CD4-positive, alpha-beta T cell treated with Interleukin-2 at 100 ng/mL for 4 hours (primary cell): ENCODE measurements at regions not wholly inside any gene's neighbourhood (a gene's known extent, or its start where the extent isn't known, plus 50 kb on each side); places are given as distances from the start of the nearest gene placed in this dataset.
"Not testable (repeated sequence)": the region's sequence is repeated elsewhere in the genome, so short reads cannot be mapped to it uniquely, and the experiment has no call there.

Experiments used
- DNase-seq: peaks from one replicate; pipeline ENCODE4 v3.0.0-alpha.2; 2020; ENCODE audit warnings: low spot score

DNA sequence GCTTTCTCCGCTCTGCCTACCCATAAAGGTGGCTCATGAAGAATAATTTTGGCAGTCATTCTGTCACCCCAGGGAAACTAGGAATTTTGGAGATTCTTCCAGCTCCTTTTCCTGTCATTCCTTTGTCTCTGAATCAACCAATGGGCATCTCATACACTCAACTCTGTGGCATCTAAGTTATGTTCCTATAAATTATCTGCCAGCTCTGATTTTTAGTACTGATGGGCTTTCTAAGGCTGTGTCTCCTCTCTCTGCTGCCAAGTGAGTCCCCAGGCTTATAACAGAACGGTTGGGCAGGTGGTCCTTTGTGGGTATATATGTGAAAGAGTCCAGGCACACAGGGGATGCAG is 226.8 kb downstream of the NMUR2 start:
- DNase-seq = no peak

DNA sequence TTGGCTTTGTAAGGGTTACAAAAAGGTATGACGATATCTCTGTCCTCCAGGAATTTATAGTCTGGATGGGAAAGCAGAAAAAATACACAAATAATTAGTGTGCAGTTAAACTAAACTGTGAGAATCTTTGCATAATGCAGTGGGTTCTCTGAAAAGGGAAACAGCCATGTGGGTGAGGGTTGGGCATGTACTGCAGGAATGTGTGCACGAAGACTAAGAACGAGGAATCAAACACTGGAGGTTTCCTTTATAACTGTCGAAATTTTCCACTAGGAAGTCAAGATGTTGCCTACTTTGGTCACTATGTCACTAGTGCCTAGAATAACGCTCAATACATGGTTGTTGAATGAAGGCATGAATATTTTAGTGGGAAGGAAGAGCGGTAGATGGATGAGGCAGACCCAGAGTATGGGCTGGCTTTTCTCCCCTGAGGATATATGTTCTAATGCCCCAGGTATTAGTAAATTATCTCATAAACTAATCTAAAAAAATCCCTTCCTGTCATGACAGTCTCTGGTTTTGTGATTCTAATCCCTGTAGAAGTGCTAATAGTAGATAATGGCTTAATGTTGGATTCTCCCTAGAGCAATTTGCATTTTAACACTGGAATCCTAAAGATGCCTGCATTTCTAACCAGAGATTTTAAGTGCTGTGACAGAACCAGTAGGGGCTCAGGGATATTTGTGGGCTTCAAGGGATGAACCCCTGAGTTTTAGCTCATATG is 227.3 kb downstream of the NMUR2 start:
- DNase-seq = no peak

DNA sequence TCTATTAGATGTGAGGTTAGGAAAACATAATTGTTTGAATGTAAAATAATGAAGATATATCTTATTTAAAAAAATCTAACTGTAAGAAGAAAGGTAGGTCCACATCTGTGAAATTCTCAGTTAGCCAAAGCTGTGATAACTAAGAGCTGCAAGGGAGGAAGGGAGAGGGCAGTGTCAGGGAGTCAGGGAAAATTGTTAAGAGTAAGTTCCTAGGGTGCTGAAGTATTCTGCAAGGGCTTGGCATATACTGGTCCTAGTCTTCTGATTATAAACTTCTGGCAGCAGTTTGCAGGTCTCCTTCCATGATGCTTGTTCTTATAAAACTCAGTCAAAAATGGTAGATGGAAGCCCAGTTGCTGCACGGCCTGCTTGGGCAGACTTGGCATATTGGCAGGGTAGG is 233.2 kb downstream of the NMUR2 start:
- no peak for DNase-seq

DNA sequence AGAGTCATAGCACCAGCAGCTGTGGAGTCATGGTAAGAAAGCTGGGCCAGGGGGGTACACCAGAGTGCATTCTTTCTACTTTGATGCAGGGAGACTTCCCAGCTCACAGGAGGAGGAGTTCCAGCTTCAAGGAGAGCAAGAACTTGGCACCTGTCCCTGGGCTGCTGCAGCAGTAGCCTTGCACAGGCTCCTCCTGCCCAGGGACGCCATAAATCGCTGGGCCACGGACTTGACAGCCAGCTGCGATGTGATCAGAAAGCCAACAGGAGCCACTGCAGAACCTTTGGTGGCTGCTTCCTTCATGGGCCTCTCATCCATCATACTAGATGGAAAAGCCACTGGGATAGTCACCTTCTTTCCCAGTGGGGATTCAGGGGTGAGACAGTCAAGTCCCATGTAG is 234.7 kb downstream of the NMUR2 start:
- no peak for DNase-seq

DNA sequence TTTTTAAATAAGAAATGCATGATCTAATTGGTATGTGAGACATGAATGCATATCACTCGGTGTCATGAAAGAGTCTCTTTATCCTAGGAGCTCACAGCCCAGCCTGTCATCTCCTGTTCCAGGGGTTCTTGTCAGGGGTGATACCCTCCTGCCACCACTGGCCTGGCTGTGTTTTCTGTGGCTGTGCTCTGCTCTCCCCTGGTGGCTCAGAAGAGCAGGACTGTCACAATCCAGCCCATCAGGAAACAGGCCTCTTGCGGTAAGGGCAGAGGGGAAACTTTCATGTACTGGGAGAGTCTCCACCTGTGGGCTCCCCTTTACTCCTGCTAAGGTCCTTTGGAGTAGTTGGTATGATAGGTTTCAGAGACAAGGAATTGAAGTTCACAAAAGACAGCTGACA is 240.2 kb upstream of the GLRA1 start:
- no peak for DNase-seq

DNA sequence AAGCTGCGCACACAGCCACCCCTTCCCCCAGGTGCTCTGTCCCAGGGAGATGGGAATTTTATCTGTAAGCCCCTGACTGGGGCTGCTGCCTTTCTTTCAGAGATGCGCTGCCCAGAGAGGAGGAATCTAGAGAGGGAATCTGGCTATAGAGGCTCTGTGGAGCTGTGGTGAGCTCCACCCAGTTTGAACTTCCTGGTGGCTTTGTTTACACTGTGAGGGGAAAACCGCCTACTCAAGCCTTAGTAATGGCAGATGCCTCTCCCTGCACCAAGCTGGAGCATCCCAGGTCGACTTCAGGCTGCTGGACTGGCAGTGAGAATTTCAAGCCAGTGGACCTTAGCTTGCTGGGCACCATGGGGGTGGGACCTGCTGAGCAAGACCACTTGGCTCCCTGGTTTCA is 235.2 kb upstream of the GLRA1 start:
- DNase-seq = not testable (repeated sequence)

DNA sequence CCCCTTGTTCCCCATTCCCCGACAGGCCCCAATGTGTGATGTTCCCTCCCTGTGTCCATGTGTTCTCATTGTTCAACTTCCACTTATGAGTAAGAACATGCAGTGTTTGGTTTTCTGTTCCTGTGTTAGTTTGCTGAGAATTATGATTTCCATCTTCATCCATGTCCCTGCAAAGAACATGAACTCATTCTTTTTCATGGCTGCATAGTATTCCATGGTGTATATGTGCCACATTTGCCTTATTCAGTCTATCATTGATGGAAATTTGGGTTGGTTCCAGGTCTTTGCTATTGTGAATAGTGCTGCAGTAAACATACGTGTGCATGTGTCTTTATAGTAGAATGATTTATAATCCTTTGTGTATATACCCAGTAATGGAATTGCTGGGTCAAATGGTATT is 229.8 kb upstream of the GLRA1 start:
- not testable (repeated sequence) for DNase-seq

DNA sequence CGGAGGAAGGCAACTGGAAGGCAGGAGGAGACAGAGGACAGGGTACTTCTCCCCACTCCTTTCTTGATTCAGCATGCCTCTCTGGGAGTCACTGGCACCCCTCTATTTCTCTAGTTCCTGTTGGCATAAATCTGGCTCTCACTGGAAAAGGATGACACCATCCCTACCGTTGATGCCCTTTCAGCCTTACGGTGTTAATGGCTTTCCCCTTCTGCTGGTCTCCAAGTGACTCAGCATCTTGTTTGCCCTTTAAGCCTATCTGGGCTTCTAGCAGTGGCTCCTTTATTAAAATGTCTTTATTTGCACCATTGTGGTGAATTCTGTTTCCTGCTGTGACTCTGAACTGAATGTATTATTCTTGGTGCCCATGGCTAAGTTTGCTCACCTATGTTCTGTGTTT is 227.3 kb upstream of the GLRA1 start:
- no peak for DNase-seq

DNA sequence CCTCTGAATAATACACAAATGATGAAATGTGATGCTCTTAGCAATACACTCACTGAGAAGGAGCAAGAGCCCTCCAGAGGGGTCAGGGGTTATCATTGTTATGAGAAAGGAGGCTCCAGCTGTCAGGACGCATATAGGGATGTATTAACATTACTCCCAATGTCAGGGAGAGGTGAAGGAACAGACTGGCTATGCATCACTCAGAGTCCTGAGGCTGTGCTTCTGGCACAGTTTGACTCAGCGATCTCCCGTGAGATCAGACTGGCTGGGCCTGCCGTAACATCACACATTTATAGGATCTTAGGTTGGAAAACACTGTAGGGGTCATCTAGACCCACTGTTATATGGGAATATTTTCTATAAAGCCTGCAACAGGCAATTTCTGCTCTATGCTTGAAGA is 226.5 kb upstream of the GLRA1 start:
- DNase-seq = no peak

DNA sequence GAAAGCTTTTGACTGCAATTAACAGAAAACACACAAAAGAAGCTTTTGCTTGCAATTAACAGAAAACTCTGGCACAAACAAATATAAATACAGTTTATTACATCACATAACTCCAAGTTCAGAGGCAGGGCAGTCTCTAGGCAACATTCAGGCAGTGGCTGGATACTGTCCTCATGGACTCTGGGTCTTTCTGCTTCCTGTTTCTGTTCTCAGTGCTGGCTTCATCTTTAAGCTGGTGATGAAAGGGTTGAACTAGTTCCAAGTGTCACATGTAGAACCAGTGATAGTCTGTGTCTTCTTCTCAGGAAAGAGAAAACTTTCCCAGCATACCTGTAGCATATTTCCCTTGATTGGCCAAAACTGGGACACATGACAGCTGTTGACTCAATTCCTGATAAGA is 222.6 kb upstream of the GLRA1 start:
- DNase-seq = no peak

DNA sequence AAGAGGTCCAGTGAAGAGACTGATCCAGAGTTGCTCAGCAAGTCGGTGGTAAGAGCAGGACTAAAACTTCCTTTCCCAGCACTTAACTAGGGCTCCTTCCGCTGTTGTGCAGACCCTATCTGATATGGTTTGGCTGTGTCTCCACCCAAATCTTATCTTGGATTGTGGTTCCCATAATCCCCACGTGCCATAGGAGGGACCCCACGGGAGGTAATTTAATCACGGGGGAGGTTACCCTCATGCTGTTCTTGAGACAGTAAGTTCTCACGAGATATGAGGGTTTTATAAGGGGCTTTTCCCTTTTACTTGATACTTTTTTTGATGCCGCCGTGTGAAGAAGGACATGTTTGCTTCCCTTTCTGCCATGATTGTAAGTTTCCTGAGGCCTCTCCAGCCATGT is 221.9 kb upstream of the GLRA1 start:
- no peak for DNase-seq

DNA sequence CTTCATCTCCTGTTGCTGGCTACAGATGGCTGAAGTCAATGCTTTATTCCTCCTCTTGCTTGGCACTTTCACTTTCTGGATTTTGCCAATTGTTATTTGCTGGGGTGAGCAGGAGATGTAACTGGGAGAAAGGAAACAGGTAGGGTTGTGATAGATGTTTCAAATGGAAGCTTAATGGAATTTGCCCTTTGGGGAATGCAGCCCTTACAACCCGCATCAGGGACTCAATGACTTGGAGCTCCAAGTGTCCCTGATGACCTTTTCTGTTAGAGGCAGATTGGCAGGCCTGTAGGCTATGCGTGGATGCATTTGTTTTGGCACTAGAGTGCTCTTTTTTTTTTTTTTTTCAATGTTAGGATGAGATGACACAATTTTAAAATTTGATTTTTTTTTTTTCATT is 219.9 kb upstream of the GLRA1 start:
- DNase-seq = no peak

DNA sequence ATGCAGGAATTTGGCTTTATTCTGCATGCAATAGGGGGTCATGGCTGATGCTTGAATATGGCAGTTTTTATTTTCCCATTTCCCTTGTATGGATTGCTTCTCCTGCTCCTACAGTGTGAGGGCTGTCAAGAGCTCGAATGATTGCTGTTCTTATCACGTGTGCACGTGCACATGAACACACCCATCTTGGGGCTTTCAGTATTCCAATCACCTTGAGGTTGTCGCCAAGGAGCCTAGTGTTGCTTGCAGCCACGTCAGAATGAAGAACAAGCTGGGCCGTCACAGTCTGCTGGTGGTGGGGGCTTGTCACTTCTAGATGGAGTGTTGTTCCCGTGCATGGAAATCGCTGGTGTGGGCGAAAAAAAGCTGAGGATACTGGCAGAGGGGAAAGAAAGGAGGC is 219.4 kb upstream of the GLRA1 start:
- DNase-seq = no peak

DNA sequence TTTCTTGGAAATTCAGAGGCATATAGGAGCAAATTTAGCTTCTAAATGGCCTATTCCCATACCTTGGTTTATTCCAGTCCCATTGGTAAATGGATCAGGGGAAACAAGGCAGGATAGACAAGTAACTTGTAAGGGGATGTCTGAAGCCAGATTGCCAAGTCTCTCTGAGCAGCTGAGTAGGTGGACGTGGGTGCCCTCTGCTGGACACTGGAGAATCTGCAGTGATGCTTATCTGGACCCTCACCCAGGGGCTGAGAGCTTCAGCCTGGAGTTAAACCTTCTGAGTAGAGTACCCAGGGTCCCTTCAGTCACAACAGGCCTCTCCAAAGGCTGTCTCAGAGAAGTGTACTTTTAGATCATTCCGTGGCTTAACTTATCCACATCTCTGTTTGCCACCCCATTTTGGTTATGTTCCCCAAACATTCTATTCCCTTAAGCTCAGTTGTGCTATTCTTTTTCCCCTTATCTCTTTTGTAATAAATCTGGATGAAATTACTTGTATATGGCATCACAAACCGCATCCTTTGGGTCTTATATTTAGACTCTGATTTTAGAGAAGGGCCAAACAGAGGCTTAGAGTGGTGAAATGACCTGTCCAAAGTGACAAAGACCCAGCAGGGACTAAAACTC is 218.3 kb upstream of the GLRA1 start:
- DNase-seq = peak; percentile 68

DNA sequence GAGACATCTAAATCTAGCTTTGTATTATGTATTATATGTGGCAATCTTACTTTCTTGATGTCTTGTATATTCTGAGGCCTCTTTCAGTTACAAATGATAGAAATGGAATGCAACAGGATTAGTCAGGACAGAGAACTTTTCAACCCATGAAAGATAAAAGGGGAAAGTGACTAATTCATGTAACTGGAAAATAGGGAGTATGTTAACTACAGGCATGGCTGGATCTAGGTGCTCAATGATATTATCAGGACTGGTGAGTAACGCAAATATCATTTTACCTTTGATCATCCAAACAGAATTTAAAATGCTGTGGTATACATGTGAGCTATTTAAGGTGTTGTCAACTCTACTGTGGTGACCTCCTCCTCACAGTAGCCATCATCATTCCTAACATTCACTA is 215.7 kb upstream of the GLRA1 start:
- DNase-seq = no peak

DNA sequence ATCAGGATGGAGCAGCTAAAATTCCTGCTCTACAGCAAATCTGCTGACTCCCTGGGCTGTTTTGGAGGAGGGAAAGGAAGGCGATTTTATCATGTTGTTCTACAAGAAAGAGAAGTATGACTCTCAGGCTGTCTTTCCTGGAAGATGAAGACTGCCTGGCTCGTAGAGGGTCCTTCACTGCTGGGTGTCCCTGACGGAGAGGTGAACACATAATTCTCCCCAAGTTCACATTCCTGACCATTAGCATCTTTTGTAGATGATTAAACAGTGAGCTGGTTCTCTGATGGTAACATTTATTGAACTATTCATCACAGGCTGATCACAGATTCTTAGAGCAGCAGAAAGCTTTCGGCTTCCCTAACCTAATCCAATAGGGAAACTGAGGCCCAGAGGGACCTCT is 212.4 kb upstream of the GLRA1 start:
- no peak for DNase-seq

DNA sequence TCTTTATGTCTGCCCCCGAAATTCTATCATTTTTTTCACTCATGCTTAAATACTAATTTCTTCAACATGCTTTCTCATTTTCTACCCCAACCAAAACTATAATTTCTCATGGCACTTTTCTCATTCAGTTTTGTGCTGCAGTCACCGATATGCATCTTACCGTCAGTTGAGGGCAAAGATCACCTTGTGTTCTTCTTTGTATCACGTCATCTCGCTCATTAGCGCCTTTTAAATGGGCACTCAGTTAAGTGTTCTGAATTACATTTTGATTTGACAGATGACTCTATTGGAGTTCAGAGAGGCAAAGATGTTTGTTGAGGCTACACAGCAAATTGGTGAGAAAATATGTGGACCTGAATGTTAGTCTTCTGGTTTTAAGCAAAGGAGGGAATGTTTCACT is 211.7 kb upstream of the GLRA1 start:
- DNase-seq = no peak

DNA sequence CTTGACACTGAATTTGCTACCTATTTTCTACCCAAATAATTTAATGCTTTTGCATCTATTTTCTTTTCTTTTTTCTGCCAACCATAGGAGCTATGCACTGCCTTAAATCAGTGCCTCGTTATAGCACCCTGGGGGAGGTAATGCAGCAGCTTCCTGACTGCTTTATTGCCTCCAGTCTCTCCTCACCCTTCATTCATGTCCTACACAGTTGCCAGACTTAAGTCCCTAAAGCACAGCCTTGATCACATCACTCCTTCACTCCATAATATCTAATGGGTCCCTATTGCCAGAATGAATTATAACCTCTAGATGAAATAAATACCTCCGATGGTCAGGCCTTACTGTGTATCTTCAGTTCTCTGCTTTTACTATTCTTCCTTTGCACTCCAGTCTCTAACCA is 211.2 kb upstream of the GLRA1 start:
- DNase-seq = no peak

DNA sequence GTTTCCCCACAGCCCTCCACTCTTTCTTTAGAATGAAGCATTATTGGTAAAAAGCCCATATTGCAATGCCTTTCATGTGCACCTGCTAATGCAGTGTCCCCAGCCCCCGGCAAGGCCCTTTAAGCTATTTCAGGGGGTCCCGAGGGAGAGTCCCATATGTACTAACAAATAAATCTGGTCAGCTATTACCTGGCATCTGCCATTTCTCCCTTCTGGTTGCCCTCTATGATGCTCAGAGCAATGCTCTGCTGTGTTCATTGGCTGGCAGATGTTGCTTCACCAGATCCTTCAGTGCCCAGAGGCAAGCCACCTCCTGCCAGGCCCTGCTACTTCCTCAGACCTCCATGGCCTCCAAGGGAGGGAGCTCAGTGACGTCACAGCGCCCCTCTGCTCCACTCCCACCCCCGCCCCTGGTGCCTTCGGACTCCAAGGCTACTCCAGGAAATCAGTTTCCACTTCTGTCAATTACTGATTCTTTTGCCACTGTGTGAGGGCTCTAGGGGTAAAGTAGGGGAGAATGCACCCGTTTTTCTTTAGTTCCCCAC is 201.1 kb upstream of the GLRA1 start:
- no peak for DNase-seq

DNA sequence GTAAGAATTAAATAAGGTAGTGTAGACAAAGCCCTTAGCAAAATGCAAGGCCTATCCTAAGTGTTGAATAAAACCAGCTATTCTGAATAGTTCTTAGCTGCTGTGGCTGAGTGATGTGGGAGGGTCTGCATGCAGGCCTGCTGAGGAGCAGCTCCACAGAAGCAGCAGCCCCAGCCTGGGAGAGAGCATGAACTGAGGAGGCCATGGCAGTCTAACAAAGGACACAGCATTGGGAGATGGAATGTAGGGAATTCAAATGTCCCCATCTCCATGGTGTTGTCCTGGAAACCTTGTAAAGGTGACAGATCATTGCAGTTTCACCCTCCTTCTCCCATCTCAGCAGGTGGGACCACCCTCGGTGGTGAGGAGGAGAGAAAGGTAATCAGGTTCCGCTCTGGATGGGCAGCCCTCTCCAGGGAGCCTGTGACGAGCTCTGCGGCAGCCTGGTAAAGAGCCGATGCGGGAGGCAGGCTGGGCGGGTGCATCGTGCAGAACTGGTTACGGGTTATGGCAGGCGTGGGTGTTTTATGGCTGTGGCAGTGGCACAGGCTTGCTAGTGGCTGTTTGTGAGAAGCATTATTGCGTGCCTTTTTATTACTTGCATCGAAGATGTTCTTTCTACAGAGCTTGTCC is 199.9 kb upstream of the GLRA1 start:
- no peak for DNase-seq

DNA sequence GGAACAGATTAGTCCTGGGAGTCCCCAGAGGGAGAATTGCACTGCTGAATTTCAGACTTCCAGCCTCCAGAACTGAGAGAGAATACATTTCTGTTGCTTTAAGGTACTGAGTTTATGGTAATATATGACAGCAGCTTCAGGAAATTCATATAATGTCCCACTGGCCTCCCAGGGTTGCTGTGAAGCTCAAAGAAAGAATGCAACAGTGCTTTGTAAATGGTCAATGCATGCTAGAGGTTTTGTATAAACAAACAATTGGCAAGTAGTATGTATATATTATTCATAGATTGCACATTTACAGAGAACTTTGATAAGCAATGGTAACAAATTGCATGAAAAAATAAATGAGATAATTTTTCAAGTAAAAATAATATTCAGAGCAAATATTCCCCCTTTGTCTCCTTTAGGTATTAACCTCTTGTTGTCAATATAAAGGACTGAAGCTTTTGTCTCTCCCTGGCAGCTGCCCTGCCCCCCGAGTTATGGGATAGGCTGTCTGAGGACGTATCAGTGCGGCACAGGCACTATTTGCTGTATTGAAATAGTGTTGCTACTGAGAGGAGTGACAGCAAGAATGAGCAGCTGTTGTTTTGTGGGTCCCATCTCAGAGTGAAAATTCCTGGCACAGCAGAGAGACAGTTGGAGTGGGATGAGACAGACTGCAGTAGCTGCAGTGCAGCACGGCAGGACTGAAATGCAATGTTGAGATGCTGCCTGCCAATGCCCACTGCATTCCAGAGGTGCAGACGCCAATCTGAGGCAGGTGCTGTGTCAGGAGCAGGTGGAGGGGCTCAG is 194.2 kb upstream of the GLRA1 start:
- no peak for DNase-seq

DNA sequence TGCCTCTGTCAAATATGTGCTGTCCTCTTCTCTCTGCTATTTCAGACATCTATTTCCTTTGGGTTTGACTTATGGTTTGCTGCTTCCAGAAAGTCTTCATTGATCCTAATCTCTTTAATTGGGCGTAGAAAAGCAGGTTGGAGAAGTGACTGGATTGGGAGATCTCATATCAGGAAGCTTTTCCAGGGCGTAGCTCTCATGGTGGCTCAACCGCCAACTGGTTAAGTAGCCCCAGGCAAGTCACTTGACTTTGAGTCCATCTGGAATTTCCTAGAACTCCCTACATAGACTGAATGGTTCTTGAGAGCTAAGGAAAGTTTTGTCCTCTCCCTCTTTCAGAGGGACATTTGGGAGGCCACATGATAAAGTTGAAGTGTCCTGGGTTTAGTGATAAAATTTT is 192.3 kb upstream of the GLRA1 start:
- no peak for DNase-seq

DNA sequence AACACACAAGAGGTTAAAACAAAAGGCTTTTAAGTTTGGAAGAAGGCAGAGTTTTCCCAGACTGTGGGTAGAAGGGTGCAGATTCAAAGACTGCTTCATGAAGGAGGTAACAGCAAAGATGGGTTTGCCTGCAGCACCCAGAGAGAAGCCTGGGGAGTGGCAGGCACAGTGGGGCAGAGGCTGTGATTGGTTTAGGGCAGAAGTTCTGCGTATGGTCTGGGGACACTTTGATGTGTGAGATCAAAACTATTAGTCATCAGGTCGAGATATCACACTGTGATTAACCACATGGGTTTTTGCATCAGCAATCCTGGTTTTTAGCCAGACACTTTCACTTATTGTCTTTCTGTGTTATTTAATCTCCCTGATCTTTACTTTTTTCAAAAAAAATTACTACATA is 188.8 kb upstream of the GLRA1 start:
- peak; percentile 65 for DNase-seq
